ENCODE measurements at regions not wholly inside any gene's neighbourhood (a gene's known extent, or its start where the extent isn't known, plus 50 kb on each side); places are given as distances from the start of the nearest gene placed in this dataset.

GRCh38 chr3:102079809-102080197 is 230.5 kb downstream of the NFKBIZ start:
- Histone ChIP-seq H4K20me1 (ENCODE audit: insufficient read depth, low read length) (no peaks in the 10 kb centered on the region), H3K79me2 (ENCODE audit: insufficient read depth, low read length) (no peaks in the 10 kb centered on the region), H3K4me3 (ENCODE audit: low read depth in 1 of 2, low read length in 2 of 2) (no peak overlapping the region), H3K36me3 (ENCODE audit: insufficient read depth, low read length) (no peaks in the 10 kb centered on the region), H3K9ac (ENCODE audit: low read depth, low read length) (no peak overlapping the region), H3K4me1 (ENCODE audit: insufficient read depth, low read length) (no peaks in the 10 kb centered on the region), H3K9me3 (ENCODE audit: insufficient read depth, low read length, severe bottlenecking) (no peaks in the 10 kb centered on the region), H3K27ac (ENCODE audit: low read length) (no peak overlapping the region), H3K4me2 (ENCODE audit: insufficient read depth, low read length) (no peak overlapping the region), H2AFZ (ENCODE audit: low read depth, low read length) (no peak overlapping the region), H3K27me3 (ENCODE audit: insufficient read depth, low read length, poor library complexity) (no peaks in the 10 kb centered on the region)
- DNase-seq (no peak), ATAC-seq (ENCODE audit: insufficient read depth, low read depth) (no peak)
- TF ChIP-seq EZH2 (IDR thresholded peaks at IDR 0.05; ENCODE audit: borderline replicate concordance, low read depth, low read length, severe bottlenecking), result no peak
- no peak for TF ChIP-seq CTCF (IDR thresholded peaks at IDR 0.05; ENCODE audit: borderline replicate concordance, extremely low read depth, low read length, poor library complexity, severe bottlenecking)

- no peak overlapping the region for H2AFZ ChIP-seq (ENCODE audit: low read depth, low read length)
- H3K36me3 ChIP-seq (ENCODE audit: insufficient read depth, low read length), result no peaks in the 10 kb centered on the region
- no peak for DNase-seq
Measured at GRCh38 chr3:102081572-102082289, 232.4 kb downstream of the NFKBIZ start.

GRCh38 chr3:102083473-102083872 is 234.2 kb downstream of the NFKBIZ start:
- Histone ChIP-seq H2AFZ (ENCODE audit: low read depth, low read length) (no peak overlapping the region), H3K9ac (ENCODE audit: low read depth, low read length) (no peak overlapping the region), H3K4me3 (ENCODE audit: low read depth in 1 of 2, low read length in 2 of 2) (no peak overlapping the region), H3K36me3 (ENCODE audit: insufficient read depth, low read length) (no peaks in the 10 kb centered on the region), H3K79me2 (ENCODE audit: insufficient read depth, low read length) (no peaks in the 10 kb centered on the region), H3K4me1 (ENCODE audit: insufficient read depth, low read length) (no peaks in the 10 kb centered on the region), H3K27me3 (ENCODE audit: insufficient read depth, low read length, poor library complexity) (peaks cover 3% of the 10 kb centered on the region), H4K20me1 (ENCODE audit: insufficient read depth, low read length) (no peaks in the 10 kb centered on the region), H3K27ac (ENCODE audit: low read length) (no peak overlapping the region), H3K4me2 (ENCODE audit: insufficient read depth, low read length) (no peak overlapping the region), H3K9me3 (ENCODE audit: insufficient read depth, low read length, severe bottlenecking) (no peaks in the 10 kb centered on the region)
- no peak for TF ChIP-seq CTCF (IDR thresholded peaks at IDR 0.05; ENCODE audit: borderline replicate concordance, extremely low read depth, low read length, poor library complexity, severe bottlenecking)
- TF ChIP-seq EZH2 (IDR thresholded peaks at IDR 0.05; ENCODE audit: borderline replicate concordance, low read depth, low read length, severe bottlenecking), result no peak
- ATAC-seq (ENCODE audit: insufficient read depth, low read depth), result no peak
- no peak for DNase-seq

More at GRCh38 chr3:102081572-102082289, 232.4 kb downstream of the NFKBIZ start:
- peaks cover 3% of the 10 kb centered on the region for H3K27me3 ChIP-seq (ENCODE audit: insufficient read depth, low read length, poor library complexity)
- no peaks in the 10 kb centered on the region for H4K20me1 ChIP-seq (ENCODE audit: insufficient read depth, low read length)
- no peak overlapping the region for H3K4me3 ChIP-seq (ENCODE audit: low read depth in 1 of 2, low read length in 2 of 2)
- no peak overlapping the region for H3K9ac ChIP-seq (ENCODE audit: low read depth, low read length)
- no peak for ATAC-seq (ENCODE audit: insufficient read depth, low read depth)
- TF ChIP-seq EZH2 (IDR thresholded peaks at IDR 0.05; ENCODE audit: borderline replicate concordance, low read depth, low read length, severe bottlenecking) (no peak), CTCF (IDR thresholded peaks at IDR 0.05; ENCODE audit: borderline replicate concordance, extremely low read depth, low read length, poor library complexity, severe bottlenecking) (no peak)
- no peaks in the 10 kb centered on the region for H3K4me1 ChIP-seq (ENCODE audit: insufficient read depth, low read length)
- no peaks in the 10 kb centered on the region for H3K79me2 ChIP-seq (ENCODE audit: insufficient read depth, low read length)
- no peaks in the 10 kb centered on the region for H3K9me3 ChIP-seq (ENCODE audit: insufficient read depth, low read length, severe bottlenecking)
- no peak overlapping the region for H3K4me2 ChIP-seq (ENCODE audit: insufficient read depth, low read length)
- H3K27ac ChIP-seq (ENCODE audit: low read length), result no peak overlapping the region

Measured in DND-41 (cell line).